Muscle of leg (tissue), 3 donors: ENCODE measurements at regions not wholly inside any gene's neighbourhood (a gene's known extent, or its start where the extent isn't known, plus 50 kb on each side); places are given as distances from the start of the nearest gene placed in this dataset.

Experiments used
- DNase-seq: peaks from one replicate; pipeline ENCODE4 v3.0.0; 2013
- H3K27ac ChIP-seq: one replicate; pipeline ENCODE4 v1.5.1; 2013; ENCODE audit warnings: mild to moderate bottlenecking, low read length, control low read depth
- H3K27me3 ChIP-seq: one replicate; pipeline ENCODE4 v1.6.1; 2013; ENCODE audit warnings: low read length; ENCODE audit not compliant: control insufficient read depth, insufficient read depth
- H3K36me3 ChIP-seq: one replicate; pipeline ENCODE4 v1.6.1; 2013; ENCODE audit warnings: low read length; ENCODE audit not compliant: control insufficient read depth, insufficient read depth
- H3K4me1 ChIP-seq: one replicate; pipeline ENCODE4 v1.6.1; 2013; ENCODE audit warnings: low read length; ENCODE audit not compliant: control insufficient read depth, insufficient read depth
- H3K4me3 ChIP-seq: one replicate; pipeline ENCODE4 v1.5.1; 2013; ENCODE audit warnings: low read length, control low read depth
- H3K9me3 ChIP-seq: replicated peaks from 2 replicates; pipeline ENCODE4 v1.6.1; 2013; ENCODE audit warnings: low read depth, low read length; ENCODE audit not compliant: control insufficient read depth
- WGBS: methylation state at CpG from one replicate; pipeline ENCODE4 v1.1.5; 2013; ENCODE audit warnings: missing lambda C conversion rate; ENCODE audit not compliant: insufficient coverage; 5-methylcytosine and 5-hydroxymethylcytosine counted together

- H3K27me3 ChIP-seq: no peaks in the 10 kb centered on the region
- peaks cover 11% of the 10 kb centered on the region for H3K4me1 ChIP-seq
- DNase-seq: peak; percentile 61
- no peak overlapping the region for H3K4me3 ChIP-seq
- H3K36me3 ChIP-seq: no peaks in the 10 kb centered on the region
- H3K27ac ChIP-seq: peak overlapping the region; percentile 9
- WGBS: 38% methylated on average over 7 of the region's 13 CpGs
- H3K9me3 ChIP-seq: no peaks in the 10 kb centered on the region
These were observed 230.1 kb upstream of the FAT1 start for GRCh38 chr4:186953599-186954260.

- Histone ChIP-seq H3K36me3 (no peaks in the 10 kb centered on the region), H3K4me1 (peaks cover 6% of the 10 kb centered on the region), H3K4me3 (no peak overlapping the region), H3K9me3 (no peaks in the 10 kb centered on the region), H3K27me3 (no peaks in the 10 kb centered on the region), H3K27ac (peak overlapping the region; percentile 53)
- peak; percentile 84 for DNase-seq
- WGBS: 37% methylated on average over 2 of the region's 5 CpGs
These were observed 230.9 kb upstream of the FAT1 start for GRCh38 chr4:186954509-186954908.

GRCh38 chr4:186954956-186955355 is 231.3 kb upstream of the FAT1 start:
- Histone ChIP-seq H3K27ac (no peak overlapping the region), H3K9me3 (no peaks in the 10 kb centered on the region), H3K27me3 (no peaks in the 10 kb centered on the region), H3K4me3 (no peak overlapping the region), H3K36me3 (no peaks in the 10 kb centered on the region), H3K4me1 (peaks cover 6% of the 10 kb centered on the region)
- WGBS: 69% methylated on average over 6 of the region's 7 CpGs
- no peak for DNase-seq

GRCh38 chr4:186957952-186958555 is 234.4 kb upstream of the FAT1 start:
- no peak for DNase-seq

GRCh38 chr4:186958726-186959350 is 235.2 kb upstream of the FAT1 start:
- H3K4me3 ChIP-seq: no peak overlapping the region
- 82% methylated on average over 6 of the region's 9 CpGs for WGBS
- peak; percentile 76 for DNase-seq

More at GRCh38 chr4:186957952-186958555, 234.4 kb upstream of the FAT1 start:
- no peaks in the 10 kb centered on the region for H3K27me3 ChIP-seq
- H3K36me3 ChIP-seq: no peaks in the 10 kb centered on the region
- WGBS: no CpG with 5 or more reads among the region's 3 CpGs
- peaks cover 6% of the 10 kb centered on the region for H3K4me1 ChIP-seq
- H3K4me3 ChIP-seq: no peak overlapping the region
- H3K9me3 ChIP-seq: no peaks in the 10 kb centered on the region
- no peak overlapping the region for H3K27ac ChIP-seq

GRCh38 chr4:186979961-186980745 is 256.5 kb upstream of the FAT1 start:
- no peaks in the 10 kb centered on the region for H3K27me3 ChIP-seq
- H3K36me3 ChIP-seq: no peaks in the 10 kb centered on the region
- WGBS: 63% methylated on average over 4 of the region's 12 CpGs
- H3K4me3 ChIP-seq: no peak overlapping the region
- H3K4me1 ChIP-seq: no peaks in the 10 kb centered on the region
- DNase-seq: peak; percentile 14
- H3K9me3 ChIP-seq: no peaks in the 10 kb centered on the region
- H3K27ac ChIP-seq: no peak overlapping the region

More at GRCh38 chr4:186958726-186959350, 235.2 kb upstream of the FAT1 start:
- H3K36me3 ChIP-seq: no peaks in the 10 kb centered on the region
- no peaks in the 10 kb centered on the region for H3K9me3 ChIP-seq
- H3K27me3 ChIP-seq: no peaks in the 10 kb centered on the region
- H3K27ac ChIP-seq: no peak overlapping the region
- H3K4me1 ChIP-seq: peaks cover 4% of the 10 kb centered on the region

- Histone ChIP-seq H3K27me3 (no peaks in the 10 kb centered on the region), H3K36me3 (no peaks in the 10 kb centered on the region), H3K4me3 (no peak overlapping the region), H3K9me3 (no peaks in the 10 kb centered on the region), H3K27ac (no peak overlapping the region), H3K4me1 (no peaks in the 10 kb centered on the region)
- peak; percentile 57 for DNase-seq
- WGBS: no CpG with 5 or more reads among the region's 2 CpGs
These were observed 257.5 kb upstream of the FAT1 start for GRCh38 chr4:186981161-186981560.

- H3K9me3 ChIP-seq: no peaks in the 10 kb centered on the region
- 74% methylated on average over 4 of the region's 7 CpGs for WGBS
- no peak for DNase-seq
These were observed 258.5 kb upstream of the FAT1 start for GRCh38 chr4:186982160-186982559.

GRCh38 chr4:186984105-186984644 is 260.5 kb upstream of the FAT1 start:
- Histone ChIP-seq H3K27me3 (no peaks in the 10 kb centered on the region), H3K27ac (no peak overlapping the region), H3K4me1 (no peaks in the 10 kb centered on the region), H3K4me3 (no peak overlapping the region), H3K9me3 (no peaks in the 10 kb centered on the region), H3K36me3 (no peaks in the 10 kb centered on the region)
- WGBS: 69% methylated on average over 4 of the region's 7 CpGs
- DNase-seq: no peak

More at GRCh38 chr4:186982160-186982559, 258.5 kb upstream of the FAT1 start:
- no peaks in the 10 kb centered on the region for H3K4me1 ChIP-seq
- H3K27ac ChIP-seq: no peak overlapping the region
- no peaks in the 10 kb centered on the region for H3K27me3 ChIP-seq
- no peak overlapping the region for H3K4me3 ChIP-seq
- H3K36me3 ChIP-seq: no peaks in the 10 kb centered on the region

GRCh38 chr4:186999686-187000085 is 276.0 kb upstream of the FAT1 start:
- no peaks in the 10 kb centered on the region for H3K4me1 ChIP-seq
- no peak for DNase-seq
- no CpG with 5 or more reads among the region's 3 CpGs for WGBS
- no peak overlapping the region for H3K4me3 ChIP-seq
- no peaks in the 10 kb centered on the region for H3K36me3 ChIP-seq
- no peak overlapping the region for H3K27ac ChIP-seq
- H3K27me3 ChIP-seq: no peaks in the 10 kb centered on the region
- H3K9me3 ChIP-seq: no peaks in the 10 kb centered on the region
